GM23338 (cell line): ENCODE measurements at regions not wholly inside any gene's neighbourhood (a gene's known extent, or its start where the extent isn't known, plus 50 kb on each side); places are given as distances from the start of the nearest gene placed in this dataset.

Source experiments
- ATAC-seq: fragments of 200-7000 bp; cut with Tn5 transposase; 3 replicates; pipeline ENCODE4 v1.9.1; 2020
- DNase-seq: peaks from one replicate; pipeline ENCODE4 v3.0.0-alpha.2; 2015; ENCODE audit warnings: low spot score
- H2AFZ ChIP-seq: fragments of 200-600 bp; sonication (generic); 2 replicates; pipeline ENCODE4 v1.8.0; 2016; ENCODE audit warnings: antibody characterized with exemption, mild to moderate bottlenecking, moderate library complexity
- H3F3A ChIP-seq: fragments of 200-600 bp; sonication (generic); replicated peaks from 2 replicates; pipeline ENCODE4 v1.8.0; 2017; ENCODE audit warnings: antibody characterized with exemption, mixed run types, low read depth
- H3K27ac ChIP-seq: fragments of 200-600 bp; sonication (generic); 2 replicates; pipeline ENCODE4 v1.6.1; 2016; ENCODE audit warnings: low read depth
- H3K27me3 ChIP-seq: fragments of 200-600 bp; sonication (generic); 2 replicates; pipeline ENCODE4 v1.8.0; 2016; ENCODE audit warnings: mild to moderate bottlenecking, mixed run types, moderate library complexity; ENCODE audit not compliant: insufficient read depth
- H3K36me3 ChIP-seq: fragments of 200-600 bp; sonication (generic); 2 replicates; pipeline ENCODE4 v1.8.0; 2016; ENCODE audit warnings: mild to moderate bottlenecking; ENCODE audit not compliant: insufficient read depth
- H3K4me1 ChIP-seq: fragments of 200-600 bp; sonication (generic); 2 replicates; pipeline ENCODE4 v1.8.0; 2016; ENCODE audit warnings: mild to moderate bottlenecking, moderate library complexity; ENCODE audit not compliant: insufficient read depth
- H3K4me2 ChIP-seq: fragments of 200-600 bp; sonication (generic); 2 replicates; pipeline ENCODE4 v1.7.1; 2017; ENCODE audit warnings: mixed run types
- H3K4me3 ChIP-seq: fragments of 200-600 bp; sonication (generic); 2 replicates; pipeline ENCODE4 v1.6.1; 2016; ENCODE audit warnings: mixed run types
- H3K79me2 ChIP-seq: fragments of 200-600 bp; sonication (generic); replicated peaks from 2 replicates; pipeline ENCODE4 v1.8.0; 2017; ENCODE audit warnings: mild to moderate bottlenecking; ENCODE audit not compliant: insufficient read depth
- H3K9me2 ChIP-seq: fragments of 200-600 bp; sonication (generic); 2 replicates; pipeline ENCODE4 v1.8.0; 2017; ENCODE audit not compliant: insufficient read depth
- H4K20me1 ChIP-seq: fragments of 200-600 bp; sonication (generic); replicated peaks from 2 replicates; pipeline ENCODE4 v1.8.0; 2017; ENCODE audit warnings: mild to moderate bottlenecking; ENCODE audit not compliant: insufficient read depth
- H3K27ac Mint-ChIP-seq: 2 replicates; pipeline ENCODE4 v1.8.0; 2020; ENCODE audit warnings: inconsistent platforms, mild to moderate bottlenecking, moderate library complexity, mixed read lengths
- H3K27me3 Mint-ChIP-seq: 3 replicates; pipeline ENCODE4 v1.8.0; 2022; ENCODE audit warnings: low read depth, mild to moderate bottlenecking, moderate library complexity, mixed read lengths, inconsistent platforms; ENCODE audit not compliant: insufficient read depth, poor library complexity
- H3K36me3 Mint-ChIP-seq: 3 replicates; pipeline ENCODE4 v1.8.0; 2021; ENCODE audit warnings: low read depth, mild to moderate bottlenecking, inconsistent platforms, moderate library complexity, mixed read lengths
- H3K4me1 Mint-ChIP-seq: 3 replicates; pipeline ENCODE4 v1.8.0; 2020; ENCODE audit warnings: mild to moderate bottlenecking, inconsistent platforms, mixed read lengths
- H3K4me3 Mint-ChIP-seq: 3 replicates; pipeline ENCODE4 v1.8.0; 2021; ENCODE audit warnings: moderate library complexity, mild to moderate bottlenecking, inconsistent platforms, mixed read lengths
- H3K9me3 Mint-ChIP-seq: 3 replicates; pipeline ENCODE4 v1.8.0; 2020; ENCODE audit warnings: moderate library complexity, mild to moderate bottlenecking, inconsistent platforms, mixed read lengths
- CREB1 ChIP-seq: fragments of 250-450 bp; sonication (Bioruptor Pico); IDR thresholded peaks from 2 replicates; pipeline ENCODE4 v1.5.0; 2020; ENCODE audit warnings: low read depth, mild to moderate bottlenecking, moderate library complexity
- CTCF ChIP-seq, 2 experiments: fragments of 200-600 bp in 1 of 2; sonication (generic) in 1 of 2; conservative IDR thresholded peaks; 2 replicates each; pipeline versions ENCODE4 v1.5.1 to v1.6.1; 2016 to 2017; ENCODE audit warnings: antibody characterized with exemption in 2 of 2, low read depth in 2 of 2, mild to moderate bottlenecking in 2 of 2, moderate library complexity in 1 of 2
- ETS1 ChIP-seq: IDR thresholded peaks from 2 replicates; pipeline ENCODE4 v1.6.1; 2016; ENCODE audit warnings: antibody characterized with exemption
- EZH2 ChIP-seq: fragments of 200-600 bp; sonication (generic); IDR thresholded peaks from one replicate; pipeline ENCODE4 v1.8.0; 2017; ENCODE audit warnings: antibody characterized with exemption, mild to moderate bottlenecking, low read depth; ENCODE audit not compliant: unreplicated experiment
- EZH2phosphoT487 ChIP-seq: fragments of 200-600 bp; sonication (generic); IDR thresholded peaks from one replicate; pipeline ENCODE4 v1.8.1; 2018; ENCODE audit warnings: antibody characterized with exemption; ENCODE audit not compliant: unreplicated experiment
- JUNB ChIP-seq: IDR thresholded peaks from one replicate; pipeline ENCODE4 v1.6.1; 2016; ENCODE audit warnings: antibody characterized with exemption; ENCODE audit not compliant: unreplicated experiment
- NANOG ChIP-seq: IDR thresholded peaks from 2 replicates; pipeline ENCODE4 v1.6.1; 2016; ENCODE audit warnings: antibody characterized with exemption, borderline replicate concordance
- POLR2AphosphoS5 ChIP-seq: IDR thresholded peaks from 2 replicates; pipeline ENCODE4 v1.6.1; 2016; ENCODE audit warnings: antibody characterized with exemption, low read depth
- REST ChIP-seq: IDR thresholded peaks from one replicate; pipeline ENCODE4 v1.6.1; 2018; ENCODE audit warnings: antibody characterized with exemption; ENCODE audit not compliant: unreplicated experiment
- STAT1 ChIP-seq: IDR thresholded peaks from one replicate; pipeline ENCODE4 v1.6.1; 2016; ENCODE audit warnings: antibody characterized with exemption; ENCODE audit not compliant: unreplicated experiment
- ZNF114 ChIP-seq: fragments of 250-450 bp; sonication (Bioruptor Pico); IDR thresholded peaks from 2 replicates; pipeline ENCODE4 v1.5.0; 2020; ENCODE audit warnings: mild to moderate bottlenecking, moderate library complexity
- ZNF331 ChIP-seq: fragments of 250-450 bp; sonication (Bioruptor Pico); IDR thresholded peaks from 2 replicates; pipeline ENCODE4 v1.5.0; 2020; ENCODE audit warnings: low read depth, mild to moderate bottlenecking, moderate library complexity
- ZNF462 ChIP-seq: fragments of 250-450 bp; sonication (Bioruptor Pico); IDR thresholded peaks from 2 replicates; pipeline ENCODE4 v1.5.0; 2020; ENCODE audit warnings: mild to moderate bottlenecking, moderate library complexity

- Mint-ChIP-seq H3K36me3 (no peaks in the 10 kb centered on the region), H3K27me3 (peaks cover 2% of the 10 kb centered on the region), H3K27ac (no peak overlapping the region), H3K9me3 (0 out of 3 replicates have a peak, but pooled peaks cover 2% of the 10 kb centered on the region), H3K4me1 (no peaks in the 10 kb centered on the region), H3K4me3 (no peak overlapping the region)
- ATAC-seq (no peak), DNase-seq (no peak)
- H4K20me1 ChIP-seq, result no peaks in the 10 kb centered on the region
- H3K4me2 ChIP-seq, result no peak overlapping the region
- TF ChIP-seq ZNF114, result no peak
- no peak for TF ChIP-seq ZNF331
- no peak for TF ChIP-seq POLR2AphosphoS5
- no peak for TF ChIP-seq ZNF462 (CRISPR knock-in tag)
- TF ChIP-seq ETS1, result no peak
- TF ChIP-seq EZH2phosphoT487, result no peak
- TF ChIP-seq REST, result no peak
- no peak for TF ChIP-seq NANOG
- no peak for TF ChIP-seq CTCF (conservative IDR thresholded peaks at IDR 0.05; ENCODE audit: low read depth in 2 of 2)
- TF ChIP-seq JUNB, result no peak
- no peak for TF ChIP-seq CREB1 (CRISPR knock-in tag)
- no peak for TF ChIP-seq EZH2
- TF ChIP-seq STAT1, result no peak
- no peaks in the 10 kb centered on the region for H3K27me3 ChIP-seq
- no peaks in the 10 kb centered on the region for H3K36me3 ChIP-seq
- no peaks in the 10 kb centered on the region for H3K9me2 ChIP-seq
- H2AFZ ChIP-seq, result no peak overlapping the region
- H3K27ac ChIP-seq, result no peak overlapping the region
- H3K79me2 ChIP-seq, result no peaks in the 10 kb centered on the region
- H3K4me1 ChIP-seq, result no peaks in the 10 kb centered on the region
- H3K4me3 ChIP-seq, result no peak overlapping the region
- H3F3A ChIP-seq, result no peaks in the 10 kb centered on the region
Observed at GRCh38 chr7:42502022-42502421, 265.0 kb upstream of the GLI3 start.
